RCC 7860 (cell line): ENCODE measurements at regions not wholly inside any gene's neighbourhood (a gene's known extent, or its start where the extent isn't known, plus 50 kb on each side); places are given as distances from the start of the nearest gene placed in this dataset.
"Not testable (repeated sequence)": the region's sequence is repeated elsewhere in the genome, so short reads cannot be mapped to it uniquely, and the experiment has no call there.

Source experiments
- DNase-seq: peaks from one replicate; pipeline ENCODE4 v3.0.0-alpha.2; 2015; ENCODE audit warnings: low spot score
- FAIRE-seq: peaks from 2 replicates; lab custom pipeline; 2012; peaks lifted over from hg19 to GRCh38; lab: Jason Lieb, UNC

- not testable (repeated sequence) for DNase-seq, FAIRE-seq
These were observed 284.3 kb upstream of the FRG2C start for GRCh38 chr3:75379840-75380239.

DNA sequence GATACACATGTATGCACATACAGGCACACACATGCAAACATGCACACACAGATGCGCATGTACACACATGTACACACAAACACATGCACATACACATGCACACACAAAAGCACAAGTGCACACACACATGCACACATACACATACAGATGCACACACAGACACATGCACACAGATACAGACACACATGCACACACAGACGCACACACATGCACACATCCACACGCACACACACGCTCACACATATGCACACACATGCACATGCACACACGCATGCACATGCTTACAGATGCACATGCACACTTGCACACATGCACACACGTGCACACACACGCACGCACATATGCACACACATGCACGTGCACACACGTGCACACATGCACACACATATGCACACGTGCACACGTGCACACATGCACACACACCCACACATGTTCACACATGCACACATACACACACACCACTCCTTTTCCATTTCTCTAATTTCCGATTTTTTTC lies 283.8 kb upstream of the FRG2C start:
- no peak for FAIRE-seq
- no peak for DNase-seq

- FAIRE-seq, DNase-seq: not testable (repeated sequence)
These were observed 280.1 kb upstream of the FRG2C start for GRCh38 chr3:75384016-75384415.

- DNase-seq, FAIRE-seq: not testable (repeated sequence)
These were observed 275.5 kb upstream of the FRG2C start for GRCh38 chr3:75388486-75389124.

GRCh38 chr3:75393288-75393694 lies 270.8 kb upstream of the FRG2C start:
- DNase-seq, FAIRE-seq: not testable (repeated sequence)

- not testable (repeated sequence) for DNase-seq, FAIRE-seq
These were observed 270.0 kb upstream of the FRG2C start for GRCh38 chr3:75394102-75394501.

DNA sequence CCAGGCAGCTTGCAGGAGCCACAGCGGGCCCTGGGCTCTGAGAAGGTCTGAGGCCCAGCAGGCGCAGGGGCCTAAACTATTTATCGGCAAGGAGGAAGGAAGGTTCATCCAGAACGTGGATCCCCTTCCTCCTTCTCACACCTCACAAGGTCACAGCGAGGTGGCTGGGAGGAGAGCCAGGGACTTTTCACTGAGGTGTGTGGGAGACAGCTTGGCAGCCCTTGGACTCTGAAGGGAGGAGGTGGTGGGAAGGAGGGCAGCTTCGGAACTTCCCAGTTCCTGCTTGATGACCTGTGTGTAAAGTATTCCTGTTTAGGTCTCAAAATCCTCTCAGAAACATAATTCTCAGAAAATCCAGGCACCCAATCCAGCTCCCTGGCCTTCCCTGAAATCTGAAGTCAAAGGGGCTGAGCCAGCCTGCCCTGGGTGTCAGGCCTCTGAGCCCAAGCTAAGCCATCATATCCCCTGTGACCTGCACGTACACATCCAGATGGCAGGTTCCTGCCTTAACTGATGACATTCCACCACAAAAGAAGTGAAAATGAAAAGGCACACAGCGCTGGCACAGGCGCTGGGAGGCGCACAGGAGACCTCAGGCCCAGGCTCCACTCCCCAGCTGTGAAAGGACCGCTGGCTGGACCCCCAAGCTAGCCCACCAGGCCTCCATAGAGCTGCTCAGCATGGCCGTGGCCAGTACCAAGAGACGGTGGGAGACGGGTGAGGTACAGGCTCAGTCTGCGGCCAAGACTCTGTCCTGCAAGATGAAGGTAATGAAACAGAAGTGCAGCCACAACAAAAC lies 269.4 kb upstream of the FRG2C start:
- not testable (repeated sequence) for FAIRE-seq, DNase-seq

DNA sequence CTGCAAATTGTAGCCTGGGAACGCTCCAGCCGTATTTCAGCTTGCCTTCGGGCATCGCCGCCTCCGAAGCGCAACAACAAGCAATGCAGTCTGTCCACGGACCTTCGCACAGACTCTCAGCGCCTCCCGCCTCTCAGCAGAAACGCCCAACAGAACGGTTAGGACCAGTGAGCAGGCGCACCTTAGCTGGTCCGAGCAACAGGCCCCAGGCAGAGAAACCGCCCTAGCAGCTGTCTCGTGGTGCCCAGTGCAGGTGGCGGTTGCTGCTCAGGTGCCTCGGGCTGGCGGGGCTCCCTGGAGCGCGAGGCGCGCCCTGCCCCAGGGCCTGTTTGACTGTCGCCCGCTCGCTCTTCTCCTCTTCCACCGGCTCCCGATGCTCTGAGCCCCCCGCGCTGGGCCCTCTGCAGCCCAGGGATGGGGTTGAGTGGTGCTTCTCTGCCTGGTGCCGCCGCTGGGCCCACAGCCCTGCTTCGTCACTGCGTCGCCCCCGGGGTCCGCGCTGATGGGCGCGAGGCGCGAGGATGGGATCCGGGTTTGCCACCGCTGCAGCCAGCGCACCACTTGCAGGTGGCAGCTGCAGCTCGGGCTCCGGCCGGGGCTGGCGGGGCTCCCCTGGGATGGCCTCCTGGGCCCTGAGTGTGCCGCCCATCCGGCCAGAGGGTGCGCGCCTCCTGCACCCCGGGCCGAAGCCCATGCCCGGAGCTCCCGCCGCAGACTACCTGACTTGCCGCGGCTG lies 268.4 kb upstream of the FRG2C start:
- no peak for DNase-seq
- FAIRE-seq: no peak

DNA sequence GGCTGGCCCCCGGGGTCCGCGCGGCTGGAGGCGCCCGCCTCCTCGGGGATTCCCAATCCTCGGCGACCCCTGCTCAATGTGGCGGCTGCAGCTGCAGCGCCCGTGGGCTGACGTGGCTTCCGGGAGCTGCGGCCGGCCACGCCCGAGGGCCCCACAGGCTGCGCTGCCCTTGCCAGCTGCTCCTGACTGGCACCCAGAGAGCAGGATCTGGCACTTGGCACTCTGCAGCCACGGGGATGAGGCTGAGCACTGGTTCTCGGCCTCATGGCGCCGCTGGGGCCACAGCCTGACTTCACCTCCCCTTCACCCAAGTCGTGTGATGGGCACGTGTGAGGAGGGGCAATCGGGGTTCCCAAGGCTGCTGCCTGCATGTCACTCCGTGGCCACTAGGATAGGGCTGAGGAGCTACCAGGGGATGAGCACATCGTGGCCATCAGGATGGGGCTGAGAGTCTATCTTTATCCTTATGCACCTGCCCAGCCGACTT lies 267.8 kb upstream of the FRG2C start:
- DNase-seq (no peak), FAIRE-seq (no peak)

GRCh38 chr3:75397486-75397885 lies 266.6 kb upstream of the FRG2C start:
- DNase-seq, FAIRE-seq: not testable (repeated sequence)

DNA sequence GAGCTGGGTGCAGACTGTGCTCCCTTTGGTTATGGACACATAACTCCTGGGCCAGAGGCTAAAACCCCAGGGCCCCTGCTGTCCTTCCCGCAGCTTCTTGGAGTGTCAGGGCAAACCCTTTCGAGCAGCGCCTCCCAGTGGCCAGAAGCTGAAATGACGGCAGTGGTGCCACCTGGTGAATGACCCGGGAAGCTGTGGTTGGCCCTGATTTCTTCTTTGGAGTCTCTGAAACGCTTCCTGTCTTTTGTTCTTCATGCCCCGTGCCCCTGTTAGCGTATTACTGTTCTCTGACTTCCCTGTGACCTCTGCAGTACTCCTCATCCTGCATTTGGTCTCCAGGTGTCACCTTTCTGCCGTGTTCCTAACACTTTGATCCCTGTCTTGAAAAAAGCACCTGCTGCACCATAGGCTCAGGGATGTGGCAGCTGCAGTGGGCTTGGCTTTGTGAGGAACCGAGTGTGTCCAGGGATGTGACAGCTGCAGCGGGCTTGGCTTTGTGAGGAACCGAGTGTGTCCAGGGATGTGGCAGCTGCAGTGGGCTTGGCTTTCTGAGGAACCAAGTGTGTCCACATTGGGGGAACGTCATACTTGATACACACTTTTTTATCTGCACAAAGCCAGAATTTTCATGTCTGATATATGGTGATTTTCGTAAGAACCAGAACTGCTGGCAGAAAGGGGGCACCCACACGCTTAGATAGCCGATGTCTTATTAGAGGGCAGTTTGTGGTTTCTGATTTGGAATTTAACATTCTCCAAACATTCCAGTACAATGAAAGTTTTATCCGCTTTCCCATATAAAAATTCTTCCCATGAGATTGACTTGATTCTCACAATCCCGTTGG lies 241.8 kb upstream of the FRG2C start:
- DNase-seq, FAIRE-seq: not testable (repeated sequence)

- not testable (repeated sequence) for DNase-seq, FAIRE-seq
These were observed 238.7 kb upstream of the FRG2C start for GRCh38 chr3:75425379-75425778.

- not testable (repeated sequence) for DNase-seq, FAIRE-seq
These were observed 236.6 kb upstream of the FRG2C start for GRCh38 chr3:75427486-75427885.

DNA sequence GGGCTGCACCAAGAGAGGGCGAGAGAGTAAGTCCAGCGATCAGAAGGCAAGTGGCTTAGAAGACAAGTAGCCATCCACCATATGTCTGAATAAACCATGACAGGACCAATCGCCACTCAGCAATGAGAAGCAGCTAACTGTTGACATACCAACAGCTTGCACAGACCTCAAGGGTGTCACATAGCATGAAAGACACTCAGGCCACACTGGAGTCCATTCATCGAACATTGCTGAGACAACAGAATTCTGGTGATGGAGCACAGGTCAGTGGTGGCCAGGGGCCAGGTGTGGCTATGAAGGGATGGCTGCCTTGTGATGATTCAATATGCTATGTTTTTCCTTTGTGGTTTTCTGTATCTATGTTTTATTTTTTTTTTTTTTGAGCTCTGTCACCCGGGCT lies 236.2 kb upstream of the FRG2C start:
- FAIRE-seq: not testable (repeated sequence)
- DNase-seq: peak; percentile 39

GRCh38 chr3:75429561-75430220 lies 234.4 kb upstream of the FRG2C start:
- peak; percentile 57 for DNase-seq
- FAIRE-seq: not testable (repeated sequence)

DNA sequence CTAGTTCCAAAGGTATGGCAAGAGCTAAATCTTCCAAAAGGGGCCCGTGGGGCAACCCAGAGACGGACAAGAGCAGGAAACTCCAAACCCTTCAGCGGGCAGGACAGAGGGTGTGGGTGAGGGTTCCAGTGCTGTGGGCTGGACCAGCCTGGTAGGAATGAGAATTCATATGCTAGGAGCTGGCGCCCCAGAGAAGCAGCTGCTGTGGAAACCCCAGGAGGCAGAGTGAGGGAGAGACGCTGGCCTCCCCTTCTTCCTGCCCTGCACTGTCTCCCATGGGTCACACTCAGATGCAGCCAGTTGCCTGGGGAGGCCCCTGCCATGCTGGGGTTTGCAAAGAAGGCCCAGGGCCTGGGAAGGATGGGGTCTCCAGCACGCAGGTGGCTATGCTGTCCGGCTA lies 233.7 kb upstream of the FRG2C start:
- DNase-seq, FAIRE-seq: not testable (repeated sequence)

GRCh38 chr3:75431120-75431519 lies 233.0 kb upstream of the FRG2C start:
- not testable (repeated sequence) for FAIRE-seq, DNase-seq

DNA sequence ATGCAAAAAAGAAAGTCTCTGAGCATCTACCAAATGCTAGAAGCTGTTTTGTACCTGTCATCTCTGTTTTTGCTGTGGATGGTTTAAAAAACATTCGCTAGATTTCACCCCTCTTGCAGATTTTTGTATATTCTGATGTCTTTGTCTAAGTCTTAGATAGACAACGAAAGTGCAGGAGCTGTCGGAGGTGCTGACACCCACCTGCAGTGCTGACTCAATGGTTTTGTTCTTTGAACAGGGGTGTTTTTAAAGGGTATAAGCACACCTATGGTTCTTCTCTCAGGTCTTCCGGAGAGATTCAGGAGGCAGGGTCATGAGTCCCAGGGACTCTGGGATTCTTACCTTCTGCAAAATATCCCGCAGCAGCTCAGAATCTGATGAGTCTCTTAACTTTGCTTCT lies 231.7 kb upstream of the FRG2C start:
- not testable (repeated sequence) for DNase-seq, FAIRE-seq

- peak; percentile 97 for DNase-seq
- FAIRE-seq: peak; percentile 84
These were observed 231.2 kb upstream of the FRG2C start for GRCh38 chr3:75432885-75433284.
